ENCODE measurements at regions not wholly inside any gene's neighbourhood (a gene's known extent, or its start where the extent isn't known, plus 50 kb on each side); places are given as distances from the start of the nearest gene placed in this dataset.
"Not testable (repeated sequence)": the region's sequence is repeated elsewhere in the genome, so short reads cannot be mapped to it uniquely, and the experiment has no call there.

DNA sequence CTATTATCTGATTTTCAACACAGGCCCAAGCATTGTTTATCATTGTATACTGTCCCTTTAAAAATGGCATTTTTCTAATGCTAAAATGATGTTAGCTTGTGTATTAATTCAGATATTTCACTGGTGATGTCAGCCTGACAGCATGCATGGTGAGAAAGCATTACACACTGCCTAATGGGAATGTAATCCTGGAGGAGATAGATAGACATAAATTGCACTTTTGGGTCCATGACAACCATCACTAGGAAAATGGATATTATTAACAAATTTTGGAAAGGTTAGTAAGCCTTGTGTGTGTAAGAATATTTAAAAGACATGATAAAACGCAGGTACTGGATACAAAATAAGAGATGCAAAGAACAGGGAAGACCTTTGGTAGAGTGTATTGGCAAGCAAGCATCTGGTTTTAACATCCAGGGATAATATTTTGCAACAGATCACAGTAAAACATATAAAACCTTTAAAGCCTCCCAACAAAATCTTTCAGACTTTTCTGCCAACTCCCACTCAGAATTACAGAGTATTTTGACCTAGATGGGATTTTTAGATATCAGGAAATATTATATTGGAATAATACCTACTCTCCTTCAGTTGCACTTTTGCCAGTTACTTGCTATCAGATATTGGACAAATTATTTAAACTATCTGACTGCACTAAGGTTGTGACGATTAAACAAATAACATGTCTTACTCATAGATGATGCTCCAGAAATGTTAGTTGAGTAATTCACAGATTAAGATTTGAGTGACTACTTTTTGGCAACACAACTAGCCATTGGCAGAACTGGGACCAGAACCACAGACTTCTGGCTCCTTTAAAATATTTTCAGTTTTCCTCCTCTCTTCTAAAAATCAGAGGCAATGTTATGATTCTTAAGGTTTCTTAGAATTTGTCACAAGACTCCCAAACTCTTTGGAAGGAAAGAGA is 291.6 kb upstream of the SEMA3C start:
- DNase-seq: no peak

- DNase-seq: no peak
These were observed 290.2 kb upstream of the SEMA3C start for GRCh38 chr7:81209059-81209458.

DNA sequence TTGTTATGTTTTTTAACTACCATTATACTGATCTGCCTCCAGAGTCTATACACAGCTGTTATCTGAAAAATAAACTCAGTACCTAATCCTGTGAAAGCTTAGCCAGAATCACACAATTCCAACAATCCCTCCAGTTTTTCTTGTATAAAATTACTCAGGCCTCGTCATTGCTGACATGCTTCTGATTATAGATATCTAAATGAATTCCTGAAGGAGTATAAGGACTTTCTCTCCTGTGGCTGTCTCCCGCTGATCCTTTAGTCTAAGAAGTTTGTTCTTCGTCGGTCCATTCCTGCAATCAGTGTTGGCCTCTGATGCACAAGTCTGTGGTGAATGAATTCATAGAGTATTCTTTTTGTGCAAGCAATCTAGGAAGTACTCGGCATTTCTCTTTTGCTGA is 288.9 kb upstream of the SEMA3C start:
- no peak for DNase-seq

DNA sequence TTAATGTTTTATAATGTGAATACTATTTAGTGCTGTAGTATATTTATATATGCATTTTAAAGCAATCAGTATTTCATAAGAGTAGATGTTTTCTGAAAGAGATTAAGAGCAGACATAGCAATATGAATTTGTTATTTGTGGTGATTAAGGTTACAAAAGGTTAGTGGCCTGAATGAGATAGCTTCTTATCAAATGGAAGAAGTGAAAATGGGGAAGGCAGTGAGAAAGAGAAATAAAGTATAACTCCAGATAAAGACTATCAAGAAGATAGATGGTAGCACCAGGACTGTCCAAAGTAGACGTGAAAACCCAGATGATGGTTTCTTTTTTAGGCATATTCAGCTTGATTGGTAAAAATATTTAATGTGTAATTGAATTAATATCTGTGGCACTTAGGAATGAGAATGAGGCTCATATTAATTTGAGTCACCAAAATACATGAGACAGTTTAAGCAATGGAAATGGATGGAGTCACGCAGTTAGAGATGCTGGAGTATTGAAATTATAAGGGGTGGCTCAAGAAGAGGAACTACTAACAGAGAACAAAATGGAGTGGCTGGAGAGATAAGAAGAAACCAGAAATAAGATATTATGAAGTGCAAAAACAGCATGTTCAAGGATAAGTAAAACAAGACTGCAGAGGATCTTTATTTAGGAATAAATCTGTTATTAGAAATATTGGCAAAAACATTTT is 288.0 kb upstream of the SEMA3C start:
- no peak for DNase-seq

- DNase-seq: no peak
These were observed 287.4 kb upstream of the SEMA3C start for GRCh38 chr7:81206217-81206616.

DNA sequence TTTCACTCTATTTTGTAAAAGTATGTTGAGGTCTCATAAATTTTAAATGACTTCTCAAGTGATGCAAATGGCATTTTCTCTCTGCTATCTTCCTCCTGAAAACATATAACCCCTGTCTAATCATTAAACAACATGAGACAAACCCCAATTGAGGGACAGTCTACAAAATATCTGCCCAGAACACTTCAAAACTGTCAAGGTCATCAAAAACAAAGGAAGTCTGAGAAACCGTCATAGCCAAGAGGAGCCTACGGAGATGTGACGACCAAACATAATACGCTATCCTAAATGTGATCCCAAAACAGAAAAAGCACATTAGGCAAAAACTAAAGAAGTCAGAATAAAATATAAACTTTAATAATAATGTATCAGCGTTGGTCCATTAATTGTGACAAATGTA is 282.3 kb upstream of the SEMA3C start:
- no peak for DNase-seq

DNA sequence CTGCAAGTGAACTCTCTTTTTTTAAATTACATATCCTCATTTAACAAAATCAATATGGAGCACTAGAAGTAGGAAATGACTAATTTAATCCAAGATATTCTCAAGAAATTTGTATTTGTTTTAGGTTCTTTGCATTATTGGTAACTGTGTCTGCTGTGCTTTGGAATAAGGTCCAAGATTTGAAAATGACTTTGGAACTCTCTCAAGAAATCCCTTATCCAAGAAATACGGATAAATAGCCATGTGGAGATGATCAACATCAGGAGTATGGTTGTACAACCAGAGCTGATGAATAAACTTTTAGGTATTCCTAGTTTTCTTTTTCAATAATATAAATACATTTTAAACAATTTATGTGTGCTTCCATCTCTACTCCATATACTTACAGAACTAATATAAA is 279.9 kb upstream of the SEMA3C start:
- no peak for DNase-seq

DNA sequence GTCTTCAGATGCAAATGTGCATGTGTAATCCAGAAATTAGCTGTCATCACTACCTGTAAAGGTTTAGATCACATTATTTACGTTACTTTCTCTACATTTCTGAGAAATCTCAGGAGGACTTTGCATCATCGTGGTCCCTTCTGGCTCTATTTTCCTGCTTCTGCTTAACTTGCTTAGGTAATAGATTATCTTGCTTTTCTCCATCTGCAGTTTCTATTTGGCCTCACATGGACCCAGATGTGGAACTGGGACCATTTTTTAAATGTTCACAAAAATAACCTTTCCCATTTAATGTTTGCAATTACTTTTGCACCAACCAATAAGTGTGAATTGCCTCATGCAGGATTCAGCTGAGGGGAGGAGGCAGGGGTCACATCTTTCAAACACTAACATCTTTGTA is 278.4 kb upstream of the SEMA3C start:
- DNase-seq: no peak

DNA sequence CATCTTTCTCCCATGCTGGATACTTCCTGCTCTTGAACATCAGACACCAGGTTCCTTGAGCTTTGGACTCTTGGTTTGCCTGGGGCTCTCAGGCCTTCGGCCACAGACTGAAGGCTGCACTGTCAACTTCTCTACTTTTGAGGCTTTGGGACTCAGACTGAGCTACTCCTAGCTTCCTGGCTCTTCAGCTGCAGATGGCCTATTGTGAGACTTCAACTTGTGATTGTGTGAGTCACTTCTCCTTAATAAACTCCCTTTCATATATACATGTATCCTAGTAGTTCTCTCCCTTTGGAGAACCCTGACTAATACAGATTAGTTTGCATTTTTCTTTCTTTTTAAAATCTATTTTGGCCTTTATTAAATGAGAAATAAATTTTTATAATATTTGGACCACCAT is 276.2 kb upstream of the SEMA3C start:
- no peak for DNase-seq

DNA sequence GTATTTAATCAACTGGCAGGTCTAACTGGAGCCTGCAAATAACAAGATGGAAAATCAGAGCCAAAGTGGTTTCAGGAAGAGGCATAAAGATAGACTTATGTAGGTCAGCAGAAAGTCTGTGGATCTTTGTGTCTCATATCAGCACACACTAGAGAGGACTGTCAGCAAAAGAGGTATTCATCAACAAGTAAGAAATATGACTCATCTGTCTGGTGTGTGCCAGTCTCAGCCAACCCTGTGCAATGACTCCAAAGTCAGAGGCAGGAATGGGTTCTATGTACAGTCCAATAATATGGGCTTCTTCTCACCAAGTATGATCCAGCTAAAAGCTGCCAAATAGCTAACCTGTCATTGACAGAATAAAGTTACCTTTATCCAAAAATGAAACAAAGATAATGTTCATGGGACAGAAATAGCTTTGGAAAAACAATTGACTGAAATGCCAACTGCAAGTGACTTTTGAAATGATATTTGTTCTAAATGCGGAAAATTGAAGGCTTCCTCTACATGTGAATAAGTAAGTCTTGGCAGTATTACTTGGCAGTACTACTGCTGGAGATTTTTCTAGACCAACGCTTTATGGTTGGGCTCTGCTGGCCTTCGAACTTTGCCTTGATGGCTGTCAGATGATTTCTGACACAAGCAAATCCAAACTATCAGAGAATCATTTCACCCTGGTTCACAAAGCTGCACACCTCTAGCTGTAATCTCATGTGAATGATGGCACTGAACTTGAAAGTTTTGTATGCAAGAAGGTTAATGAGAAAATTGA is 272.3 kb upstream of the SEMA3C start:
- no peak for DNase-seq

- DNase-seq: no peak
These were observed 268.9 kb upstream of the SEMA3C start for GRCh38 chr7:81187753-81188152.

DNA sequence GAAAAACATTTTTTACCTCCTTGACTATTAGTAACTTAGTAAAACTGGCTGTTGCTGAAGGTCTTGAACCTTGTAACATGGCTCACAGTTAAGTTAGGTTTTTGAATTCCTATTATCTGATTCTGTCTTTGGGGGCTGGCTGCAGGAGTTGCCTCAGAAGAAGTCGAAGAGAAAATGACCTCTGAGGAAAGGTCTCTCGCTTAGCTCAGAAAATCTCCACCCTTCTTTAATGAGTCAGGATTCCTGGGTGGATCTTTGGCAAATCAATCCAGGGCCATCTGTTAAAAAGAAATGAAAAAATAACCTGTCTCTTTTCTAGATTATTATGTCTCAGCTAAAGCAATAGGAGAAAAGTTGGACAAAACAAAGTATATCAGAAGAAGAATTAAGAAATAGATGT is 267.8 kb upstream of the SEMA3C start:
- DNase-seq: no peak

DNA sequence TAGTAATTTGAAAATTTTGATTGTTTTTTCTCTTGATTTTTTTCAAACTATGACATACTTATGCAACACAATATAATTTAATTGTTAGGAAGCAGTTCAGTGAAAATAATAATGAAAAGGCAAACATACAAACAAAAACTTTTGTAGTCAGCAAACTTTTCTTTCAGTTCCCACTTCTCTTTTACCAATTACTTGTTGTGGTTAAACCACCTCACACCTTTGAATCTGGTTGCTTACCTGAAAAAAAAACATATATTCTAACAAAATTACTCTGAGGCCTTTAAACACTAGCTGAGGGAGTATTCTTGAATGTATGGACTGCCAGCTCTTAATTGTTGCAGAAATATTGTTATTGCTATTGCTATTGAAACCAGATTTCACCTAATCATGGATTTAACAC is 266.2 kb upstream of the SEMA3C start:
- DNase-seq: no peak

GRCh38 chr7:81183326-81183725 is 264.5 kb upstream of the SEMA3C start:
- no peak for DNase-seq

DNA sequence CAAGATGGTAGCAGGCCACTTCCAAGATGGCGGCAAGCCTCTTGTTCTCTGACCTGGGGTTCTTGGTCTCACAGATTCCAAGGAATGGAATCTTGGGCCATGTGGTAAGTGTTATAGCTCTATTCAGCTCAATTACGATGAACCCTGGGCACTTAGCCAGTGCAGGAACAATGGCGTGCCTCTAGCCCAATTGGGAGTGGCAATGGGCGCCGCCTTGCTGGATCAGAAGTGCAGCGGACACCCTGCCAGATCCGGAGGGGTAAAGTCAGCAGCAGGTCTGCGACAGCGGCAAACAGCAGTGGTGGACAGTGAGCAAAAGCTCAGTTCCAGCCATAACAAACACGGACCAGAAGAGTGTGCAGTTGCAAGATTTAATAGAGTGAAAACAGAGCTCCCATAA is 263.2 kb upstream of the SEMA3C start:
- not testable (repeated sequence) for DNase-seq

DNA sequence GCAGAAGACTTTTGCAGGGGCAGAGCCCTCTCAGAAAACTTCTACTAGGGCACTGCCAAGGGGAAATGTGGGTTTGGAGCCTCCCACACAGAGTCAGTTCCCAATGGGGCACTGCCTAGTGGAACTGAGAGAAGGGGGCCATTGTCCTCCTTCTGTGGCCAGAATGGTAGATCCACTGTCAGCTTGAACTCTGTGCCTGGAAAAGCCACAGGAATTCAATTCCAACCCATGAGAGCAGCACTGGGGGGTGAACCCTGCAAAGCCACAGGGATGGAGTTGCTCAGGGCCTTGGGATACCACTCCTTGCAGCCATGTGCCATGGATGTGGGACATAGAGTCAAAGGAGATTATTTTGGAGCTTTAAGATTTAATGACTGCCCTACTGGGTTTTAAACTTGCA is 262.2 kb upstream of the SEMA3C start:
- no peak for DNase-seq

- no peak for DNase-seq
These were observed 261.7 kb upstream of the SEMA3C start for GRCh38 chr7:81180573-81180972.

- no peak for DNase-seq
These were observed 256.6 kb upstream of the SEMA3C start for GRCh38 chr7:81175275-81175940.

GRCh38 chr7:81173766-81174281 is 255.0 kb upstream of the SEMA3C start:
- DNase-seq: no peak

DNA sequence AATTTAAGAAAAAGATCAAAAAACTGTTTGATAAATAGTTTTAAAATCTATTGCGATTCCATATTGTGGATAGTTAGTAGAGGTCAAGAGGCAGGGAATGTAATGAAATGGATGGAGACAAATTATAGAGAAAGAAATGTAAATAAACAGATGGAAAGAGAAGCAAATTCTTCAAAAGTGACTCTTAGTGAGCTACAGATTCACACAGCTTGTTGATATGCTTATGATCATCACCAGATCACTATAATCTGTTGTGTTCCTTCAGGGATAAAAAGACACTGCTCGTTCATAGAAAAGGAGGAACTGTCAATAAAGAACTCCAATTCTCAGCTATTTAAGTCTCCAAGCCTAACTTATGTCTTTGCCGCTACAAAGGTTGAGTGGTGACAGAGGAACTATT is 251.4 kb upstream of the SEMA3C start:
- no peak for DNase-seq

DNA sequence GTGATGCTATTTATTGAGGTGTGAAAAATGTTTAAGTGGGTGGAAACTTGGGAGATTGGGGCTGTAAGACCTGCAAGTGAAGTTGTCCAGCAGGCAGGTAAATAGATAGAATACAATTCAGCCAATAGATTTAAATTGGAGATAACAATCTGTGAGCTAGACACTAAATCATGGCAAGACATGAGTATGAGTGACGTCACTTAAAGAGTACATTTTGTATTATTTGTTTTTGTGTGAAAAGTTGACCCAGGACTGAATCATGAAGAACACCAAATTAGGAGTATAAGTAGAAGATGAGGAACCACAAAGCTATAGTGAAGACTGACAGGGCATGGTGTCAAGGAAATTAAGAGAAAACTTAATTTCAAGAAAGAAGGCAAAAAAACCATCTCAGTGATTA is 249.1 kb upstream of the SEMA3C start:
- DNase-seq: no peak

DNA sequence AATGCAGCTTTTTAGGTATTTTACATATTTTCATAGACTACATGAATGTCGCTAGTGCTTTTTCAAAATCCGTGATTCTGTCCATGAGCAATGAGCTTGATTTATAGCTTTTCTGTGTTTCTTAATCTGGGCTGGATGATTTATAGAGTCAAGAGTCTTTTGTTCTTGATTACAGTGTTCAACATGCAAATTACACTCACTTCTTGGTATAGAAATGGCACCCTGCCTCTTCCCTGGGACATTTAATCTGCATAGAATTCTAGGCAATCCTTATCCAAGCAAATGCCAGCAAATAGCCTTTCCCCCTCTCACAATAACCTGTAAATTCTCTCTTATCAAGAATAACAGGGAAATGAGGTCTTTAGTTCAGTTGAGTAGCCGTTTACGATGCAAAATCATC is 246.2 kb upstream of the SEMA3C start:
- no peak for DNase-seq
